GM21447 (cell line): ENCODE measurements at regions not wholly inside any gene's neighbourhood (a gene's known extent, or its start where the extent isn't known, plus 50 kb on each side); places are given as distances from the start of the nearest gene placed in this dataset.
"Not testable (repeated sequence)": the region's sequence is repeated elsewhere in the genome, so short reads cannot be mapped to it uniquely, and the experiment has no call there.

Experiments used
- ATAC-seq: cut with Tn5 transposase; IDR thresholded peaks from one replicate; pipeline ENCODE4 v1.9.1; 2021; ENCODE audit not compliant: unreplicated experiment

- no peak for ATAC-seq
Observed at GRCh38 chr5:7202846-7203245, 193.1 kb upstream of the ADCY2 start.

- no peak for ATAC-seq
Observed at GRCh38 chr5:7207979-7208378, 188.0 kb upstream of the ADCY2 start.

- no peak for ATAC-seq
Observed at GRCh38 chr5:7208938-7209337, 187.0 kb upstream of the ADCY2 start.

- no peak for ATAC-seq
Observed at GRCh38 chr5:7209658-7210057, 186.3 kb upstream of the ADCY2 start.

- ATAC-seq: no peak
Observed at GRCh38 chr5:7210549-7210948, 185.4 kb upstream of the ADCY2 start.

GRCh38 chr5:7213525-7213924, 182.4 kb upstream of the ADCY2 start:
- no peak for ATAC-seq

- no peak for ATAC-seq
Observed at GRCh38 chr5:7214906-7215416, 181.0 kb upstream of the ADCY2 start.

- no peak for ATAC-seq
Observed at GRCh38 chr5:7218141-7218540, 177.8 kb upstream of the ADCY2 start.

- no peak for ATAC-seq
Observed at GRCh38 chr5:7220156-7220555, 175.8 kb upstream of the ADCY2 start.

- ATAC-seq: no peak
Observed at GRCh38 chr5:7221041-7221440, 174.9 kb upstream of the ADCY2 start.

- ATAC-seq: no peak
Observed at GRCh38 chr5:7225826-7226225, 170.1 kb upstream of the ADCY2 start.

- no peak for ATAC-seq
Observed at GRCh38 chr5:7242118-7242710, 153.7 kb upstream of the ADCY2 start.

- no peak for ATAC-seq
Observed at GRCh38 chr5:7244208-7244607, 151.7 kb upstream of the ADCY2 start.

GRCh38 chr5:7245121-7245651, 150.8 kb upstream of the ADCY2 start:
- ATAC-seq: no peak

- ATAC-seq: no peak
Observed at GRCh38 chr5:7246287-7246686, 149.7 kb upstream of the ADCY2 start.

- ATAC-seq: no peak
Observed at GRCh38 chr5:7250004-7250403, 145.9 kb upstream of the ADCY2 start.

- ATAC-seq: no peak
Observed at GRCh38 chr5:7250611-7251010, 145.3 kb upstream of the ADCY2 start.

GRCh38 chr5:7251132-7251531, 144.8 kb upstream of the ADCY2 start:
- no peak for ATAC-seq

- no peak for ATAC-seq
Observed at GRCh38 chr5:7261049-7261448, 134.9 kb upstream of the ADCY2 start.

GRCh38 chr5:7261900-7262299, 134.0 kb upstream of the ADCY2 start:
- no peak for ATAC-seq

- not testable (repeated sequence) for ATAC-seq
Observed at GRCh38 chr5:7263398-7264015, 132.4 kb upstream of the ADCY2 start.

GRCh38 chr5:7265776-7266175, 130.2 kb upstream of the ADCY2 start:
- not testable (repeated sequence) for ATAC-seq

GRCh38 chr5:7268722-7269121, 127.2 kb upstream of the ADCY2 start:
- ATAC-seq: not testable (repeated sequence)
